Mesenchymal stem cell (in vitro differentiated cells and primary cell): ENCODE measurements at regions not wholly inside any gene's neighbourhood (a gene's known extent, or its start where the extent isn't known, plus 50 kb on each side); places are given as distances from the start of the nearest gene placed in this dataset.

Experiments used
- DNase-seq: peaks from one replicate; pipeline ENCODE4 v3.0.0-alpha.2; 2013
- H2AFZ ChIP-seq: one replicate; pipeline ENCODE4 v1.6.1; 2013; ENCODE audit warnings: low read depth, mild to moderate bottlenecking, control low read depth, inconsistent platforms, low read length, moderate library complexity
- H2AK5ac ChIP-seq: 2 replicates; pipeline ENCODE4 v1.6.1; 2013; ENCODE audit warnings: low read length, moderate library complexity, mild to moderate bottlenecking, inconsistent platforms; ENCODE audit not compliant: severe bottlenecking
- H2BK120ac ChIP-seq: one replicate; pipeline ENCODE4 v1.6.1; 2013; ENCODE audit warnings: low read depth, mild to moderate bottlenecking, inconsistent platforms, low read length, moderate library complexity
- H2BK12ac ChIP-seq, 2 experiments: one replicate each; pipeline ENCODE4 v1.6.1; 2013; ENCODE audit warnings: inconsistent platforms in 2 of 2, low read length in 2 of 2, mild to moderate bottlenecking in 2 of 2, moderate library complexity in 2 of 2, control low read depth in 1 of 2
- H2BK15ac ChIP-seq: one replicate; pipeline ENCODE4 v1.6.1; 2013; ENCODE audit warnings: mild to moderate bottlenecking, low read depth, inconsistent platforms; ENCODE audit not compliant: poor library complexity, severe bottlenecking
- H2BK5ac ChIP-seq: 2 replicates; pipeline ENCODE4 v1.6.1; 2013; ENCODE audit warnings: low read depth, mild to moderate bottlenecking, low read length, control low read depth, inconsistent platforms; ENCODE audit not compliant: poor library complexity, severe bottlenecking
- H3K14ac ChIP-seq, 2 experiments: one replicate each; pipeline ENCODE4 v1.6.1; 2013; ENCODE audit warnings: inconsistent platforms in 2 of 2, low read length in 2 of 2, control low read depth in 1 of 2, mild to moderate bottlenecking in 1 of 2, moderate library complexity in 1 of 2
- H3K18ac ChIP-seq, 2 experiments: one replicate each; pipeline ENCODE4 v1.6.1; 2013; ENCODE audit warnings: inconsistent platforms in 2 of 2, low read length in 2 of 2, control low read depth in 1 of 2, low read depth in 1 of 2, mild to moderate bottlenecking in 1 of 2
- H3K23ac ChIP-seq, 2 experiments: one replicate each; pipeline ENCODE4 v1.6.1; 2013; ENCODE audit warnings: inconsistent platforms in 2 of 2, low read length in 2 of 2, mild to moderate bottlenecking in 2 of 2, moderate library complexity in 2 of 2, control low read depth in 1 of 2
- H3K27ac ChIP-seq: 2 replicates; pipeline ENCODE4 v1.5.1; 2013; ENCODE audit warnings: mild to moderate bottlenecking, moderate library complexity, low read length, control low read depth, inconsistent platforms; ENCODE audit not compliant: poor library complexity, severe bottlenecking
- H3K27me3 ChIP-seq, 2 experiments: 2 replicates each; pipeline versions ENCODE4 v1.6.1 to v1.7.0; 2013; ENCODE audit warnings: low read length in 2 of 2, mild to moderate bottlenecking in 2 of 2, moderate library complexity in 2 of 2, control low read depth in 1 of 2, inconsistent platforms in 1 of 2; ENCODE audit not compliant: control insufficient read depth in 1 of 2, insufficient read depth in 1 of 2
- H3K36me3 ChIP-seq, 2 experiments: 2 replicates each; pipeline versions ENCODE4 v1.6.1 to v1.7.0; 2013; ENCODE audit warnings: low read length in 2 of 2, control low read depth in 1 of 2, inconsistent platforms in 1 of 2, low read depth in 1 of 2, mild to moderate bottlenecking in 1 of 2; ENCODE audit not compliant: insufficient read depth in 2 of 2, control insufficient read depth in 1 of 2
- H3K4ac ChIP-seq, 2 experiments: one replicate each; pipeline ENCODE4 v1.6.1; 2013; ENCODE audit warnings: inconsistent platforms in 2 of 2, low read length in 2 of 2, mild to moderate bottlenecking in 2 of 2, moderate library complexity in 2 of 2, control low read depth in 1 of 2, low read depth in 1 of 2
- H3K4me1 ChIP-seq: 2 replicates; pipeline ENCODE4 v1.6.1; 2013; ENCODE audit warnings: low read depth, low read length, control low read depth; ENCODE audit not compliant: control insufficient read depth, insufficient read depth
- H3K4me2 ChIP-seq: 2 replicates; pipeline ENCODE4 v1.6.1; 2013; ENCODE audit warnings: low read length, mild to moderate bottlenecking, inconsistent platforms; ENCODE audit not compliant: poor library complexity, severe bottlenecking
- H3K4me3 ChIP-seq, 2 experiments: 2 replicates each; pipeline versions ENCODE4 v1.5.1 to v1.7.0; 2013; ENCODE audit warnings: low read length in 2 of 2, mild to moderate bottlenecking in 2 of 2, control low read depth in 1 of 2, low read depth in 1 of 2; ENCODE audit not compliant: insufficient read depth in 1 of 2
- H3K79me1 ChIP-seq: replicated peaks from 2 replicates; pipeline ENCODE4 v1.6.1; 2013; ENCODE audit warnings: mild to moderate bottlenecking, control low read depth, low read length, inconsistent platforms; ENCODE audit not compliant: poor library complexity, severe bottlenecking
- H3K9ac ChIP-seq: 2 replicates; pipeline ENCODE4 v1.7.0; 2013; ENCODE audit warnings: mild to moderate bottlenecking, low read length, moderate library complexity
- H3K9me3 ChIP-seq: 2 replicates; pipeline ENCODE4 v1.7.0; 2013; ENCODE audit warnings: mild to moderate bottlenecking, low read length; ENCODE audit not compliant: control insufficient read depth
- H4K8ac ChIP-seq: one replicate; pipeline ENCODE4 v1.6.1; 2013; ENCODE audit warnings: inconsistent platforms, mild to moderate bottlenecking, low read length, moderate library complexity
- H4K91ac ChIP-seq: one replicate; pipeline ENCODE4 v1.6.1; 2013; ENCODE audit warnings: mild to moderate bottlenecking, low read length, inconsistent platforms
- WGBS: methylation state at CpG from one replicate; pipeline ENCODE4 v1.1.7; 2013; ENCODE audit warnings: mixed read lengths; 5-methylcytosine and 5-hydroxymethylcytosine counted together

- Histone ChIP-seq H3K4me1 (no peaks in the 10 kb centered on the region), H3K27ac (no peak overlapping the region), H3K14ac (no peak overlapping the region), H2BK5ac (no peak overlapping the region), H3K4ac (no peak overlapping the region), H2AFZ (no peak overlapping the region), H3K4me3 (no peak overlapping the region), H3K9me3 (peaks cover 24% of the 10 kb centered on the region), H2BK12ac (no peak overlapping the region), H3K9ac (no peak overlapping the region), H2BK120ac (no peak overlapping the region), H3K36me3 (no peaks in the 10 kb centered on the region), H3K27me3 (no peaks in the 10 kb centered on the region), H2AK5ac (no peak overlapping the region), H3K79me1 (no peaks in the 10 kb centered on the region), H2BK15ac (no peak overlapping the region), H3K18ac (no peak overlapping the region), H4K91ac (no peak overlapping the region), H3K23ac (no peak overlapping the region), H3K4me2 (no peak overlapping the region), H4K8ac (no peak overlapping the region)
- 88% methylated on average over 1 of the region's 1 CpG for WGBS
- no peak for DNase-seq
Observed at GRCh38 chr18:56052202-56052601, 464.2 kb upstream of the TCF4 start.

- Histone ChIP-seq H3K27me3 (no peaks in the 10 kb centered on the region), H3K4ac (no peak overlapping the region), H2AK5ac (no peak overlapping the region), H3K79me1 (no peaks in the 10 kb centered on the region), H3K23ac (no peak overlapping the region), H3K9ac (no peak overlapping the region), H2BK15ac (no peak overlapping the region), H3K9me3 (peaks cover 27% of the 10 kb centered on the region), H4K8ac (peak overlapping the region; percentile 15), H4K91ac (no peak overlapping the region), H3K36me3 (no peaks in the 10 kb centered on the region), H3K4me1 (no peaks in the 10 kb centered on the region), H2AFZ (no peak overlapping the region), H3K4me2 (no peak overlapping the region), H2BK120ac (peak overlapping the region; percentile 49), H3K18ac (no peak overlapping the region), H3K27ac (no peak overlapping the region), H2BK12ac (no peak overlapping the region), H2BK5ac (no peak overlapping the region), H3K14ac (peak overlapping the region in 1 of 2 experiments; percentile 22), H3K4me3 (no peak overlapping the region)
- 89% methylated on average over 1 of the region's 1 CpG for WGBS
- DNase-seq = no peak
Observed at GRCh38 chr18:56044239-56044638, 456.2 kb upstream of the TCF4 start.

GRCh38 chr18:56043641-56044061, 455.7 kb upstream of the TCF4 start:
- H2BK12ac ChIP-seq = no peak overlapping the region
- H3K4me1 ChIP-seq = no peaks in the 10 kb centered on the region
- no peaks in the 10 kb centered on the region for H3K36me3 ChIP-seq
- no peak overlapping the region for H2AK5ac ChIP-seq
- H3K4ac ChIP-seq = no peak overlapping the region
- peaks cover 21% of the 10 kb centered on the region for H3K9me3 ChIP-seq
- H3K14ac ChIP-seq = no peak overlapping the region
- H2BK15ac ChIP-seq = no peak overlapping the region
- H3K18ac ChIP-seq = no peak overlapping the region
- no peak overlapping the region for H2BK120ac ChIP-seq
- no peak overlapping the region for H3K4me2 ChIP-seq
- no peak overlapping the region for H3K4me3 ChIP-seq
- no peak overlapping the region for H3K23ac ChIP-seq
- H3K27me3 ChIP-seq = no peaks in the 10 kb centered on the region
- H4K91ac ChIP-seq = no peak overlapping the region
- 82% methylated on average over 4 of the region's 4 CpGs for WGBS
- H3K79me1 ChIP-seq = no peaks in the 10 kb centered on the region
- no peak overlapping the region for H3K9ac ChIP-seq
- no peak overlapping the region for H3K27ac ChIP-seq
- no peak overlapping the region for H2AFZ ChIP-seq
- H4K8ac ChIP-seq = no peak overlapping the region
- H2BK5ac ChIP-seq = no peak overlapping the region
- no peak for DNase-seq

- no peak overlapping the region for H3K4me2 ChIP-seq
Observed at GRCh38 chr18:56042915-56043536, 455.0 kb upstream of the TCF4 start.

More at GRCh38 chr18:56042915-56043536, 455.0 kb upstream of the TCF4 start:
- no peak overlapping the region for H2BK120ac ChIP-seq
- no peak overlapping the region for H2BK12ac ChIP-seq
- WGBS = 82% methylated on average over 2 of the region's 2 CpGs
- H3K18ac ChIP-seq = no peak overlapping the region
- no peaks in the 10 kb centered on the region for H3K36me3 ChIP-seq
- H2BK15ac ChIP-seq = no peak overlapping the region
- no peak overlapping the region for H4K8ac ChIP-seq
- no peak overlapping the region for H3K27ac ChIP-seq
- H2BK5ac ChIP-seq = no peak overlapping the region
- H3K9me3 ChIP-seq = peaks cover 15% of the 10 kb centered on the region
- H2AK5ac ChIP-seq = no peak overlapping the region
- H3K14ac ChIP-seq = no peak overlapping the region
- no peak for DNase-seq
- H4K91ac ChIP-seq = no peak overlapping the region
- H2AFZ ChIP-seq = no peak overlapping the region
- H3K23ac ChIP-seq = no peak overlapping the region
- no peak overlapping the region for H3K4me3 ChIP-seq
- H3K27me3 ChIP-seq = no peaks in the 10 kb centered on the region
- H3K4ac ChIP-seq = no peak overlapping the region
- no peaks in the 10 kb centered on the region for H3K4me1 ChIP-seq
- H3K79me1 ChIP-seq = no peaks in the 10 kb centered on the region
- no peak overlapping the region for H3K9ac ChIP-seq
